DMS153 treated with DMSO at 0.1 percent for 48 hours (cell line): ENCODE measurements at regions not wholly inside any gene's neighbourhood (a gene's known extent, or its start where the extent isn't known, plus 50 kb on each side); places are given as distances from the start of the nearest gene placed in this dataset.
"Not testable (repeated sequence)": the region's sequence is repeated elsewhere in the genome, so short reads cannot be mapped to it uniquely, and the experiment has no call there.

ENCODE experiments used
- DNase-seq: peaks from one replicate; lab custom pipeline; 2025; ENCODE audit not compliant: unreplicated experiment; lab: John Stamatoyannopoulos, UW

DNA sequence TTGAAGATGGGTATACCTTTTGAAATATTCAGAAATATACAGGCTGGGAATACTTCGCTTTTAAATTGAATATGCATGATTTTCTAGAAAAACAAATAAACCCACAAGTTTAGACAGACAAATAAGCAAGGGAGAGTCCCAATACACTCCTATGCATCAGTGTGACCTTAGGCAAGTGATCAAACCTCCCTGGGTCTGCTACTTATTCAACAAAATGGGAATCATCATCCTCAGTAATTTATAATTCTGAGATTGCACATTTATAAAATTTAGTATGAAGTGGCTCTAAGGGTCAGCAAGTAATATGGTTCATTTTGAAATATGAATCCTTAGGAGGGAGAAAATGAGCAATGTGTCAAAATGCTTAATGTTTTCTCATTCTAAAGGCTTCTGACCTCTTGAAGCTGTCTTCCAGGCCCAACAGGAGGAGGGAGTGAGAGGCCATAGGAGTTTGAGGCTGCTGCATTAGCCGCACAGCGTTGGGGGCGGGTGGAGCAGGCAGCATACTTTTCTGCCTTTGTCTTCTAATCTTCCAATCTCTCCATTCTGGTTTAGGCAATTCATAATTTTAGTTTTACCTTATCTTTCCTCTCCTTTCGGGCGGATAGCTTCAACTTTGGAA is 155.1 kb downstream of the TRIB2 start:
- DNase-seq = no peak

DNA sequence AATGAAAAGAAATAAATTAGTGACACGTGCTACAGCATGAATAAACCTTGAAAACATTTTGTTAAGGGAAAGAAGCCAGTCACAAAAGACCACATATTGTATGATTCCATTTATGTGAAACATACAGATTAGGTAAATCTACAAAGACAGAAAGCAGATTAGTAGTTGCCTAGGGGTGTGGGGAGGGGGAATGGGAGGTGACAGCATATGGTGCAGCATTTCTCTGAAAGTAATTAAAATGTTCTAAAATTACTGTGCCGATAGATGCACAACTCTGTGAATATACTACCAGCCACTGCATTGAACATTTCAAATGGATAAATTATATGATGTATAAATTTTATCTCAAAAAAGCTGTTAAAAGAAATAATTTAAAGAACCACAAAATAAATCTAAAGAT is 161.0 kb downstream of the TRIB2 start:
- no peak for DNase-seq

DNA sequence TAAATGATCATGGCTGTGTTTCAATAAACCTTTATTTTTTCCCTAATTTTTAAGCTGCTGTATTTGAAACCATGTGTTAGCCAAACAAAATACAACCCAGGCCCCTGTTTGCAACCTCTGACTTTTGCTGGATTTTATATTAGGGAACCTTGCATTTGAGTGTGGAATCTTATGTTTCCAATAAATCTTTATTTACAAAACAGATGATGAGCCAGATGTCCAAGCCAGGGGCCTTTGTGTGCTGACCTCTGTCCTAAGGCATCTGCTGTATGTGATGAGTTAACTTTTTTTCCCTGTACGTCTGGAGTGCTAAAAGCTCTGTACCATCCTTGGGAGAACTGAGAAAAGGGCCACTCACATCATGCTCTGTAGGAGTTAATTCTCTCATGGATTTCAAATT is 162.9 kb downstream of the TRIB2 start:
- no peak for DNase-seq

DNA sequence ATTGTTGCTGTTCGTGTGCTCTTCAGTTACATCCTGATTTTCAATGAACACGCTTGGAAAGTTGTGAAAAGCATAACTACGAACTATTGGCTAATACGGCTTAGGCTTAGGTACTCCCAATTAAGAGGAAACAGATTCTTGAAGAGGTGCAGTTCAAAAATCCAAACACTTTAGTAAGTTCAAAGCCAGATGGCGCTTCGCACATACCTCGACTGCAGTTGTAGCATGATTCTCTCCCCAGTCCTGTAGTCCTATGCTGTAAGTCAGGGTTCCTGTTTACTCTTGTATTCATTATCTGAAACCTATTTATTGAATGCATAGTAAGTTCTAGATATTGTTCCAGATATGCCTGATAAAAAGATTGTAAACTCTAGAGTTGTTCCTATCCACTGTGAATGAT is 165.2 kb downstream of the TRIB2 start:
- DNase-seq = no peak

DNA sequence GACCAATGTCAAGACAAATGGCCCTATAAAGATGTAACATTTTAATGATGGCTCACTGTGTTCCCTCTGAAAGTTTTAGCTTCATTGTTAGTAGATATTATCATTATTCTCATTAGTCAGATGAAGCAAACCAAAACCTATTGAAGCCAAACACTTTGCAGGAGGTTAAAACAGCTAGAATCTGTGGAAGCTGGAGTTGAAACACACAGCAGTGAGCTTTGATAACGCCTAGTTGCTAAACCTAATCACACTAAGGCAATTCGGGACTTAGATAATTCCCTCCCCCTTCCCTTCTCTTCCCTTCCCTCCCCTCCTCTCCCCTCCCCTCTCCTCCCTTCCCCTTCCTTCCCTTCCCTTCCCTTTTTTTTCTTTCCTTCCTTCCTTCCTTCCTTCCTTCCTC is 165.7 kb downstream of the TRIB2 start:
- no peak for DNase-seq

GRCh38 chr2:12883906-12884305 is 167.2 kb downstream of the TRIB2 start:
- no peak for DNase-seq

DNA sequence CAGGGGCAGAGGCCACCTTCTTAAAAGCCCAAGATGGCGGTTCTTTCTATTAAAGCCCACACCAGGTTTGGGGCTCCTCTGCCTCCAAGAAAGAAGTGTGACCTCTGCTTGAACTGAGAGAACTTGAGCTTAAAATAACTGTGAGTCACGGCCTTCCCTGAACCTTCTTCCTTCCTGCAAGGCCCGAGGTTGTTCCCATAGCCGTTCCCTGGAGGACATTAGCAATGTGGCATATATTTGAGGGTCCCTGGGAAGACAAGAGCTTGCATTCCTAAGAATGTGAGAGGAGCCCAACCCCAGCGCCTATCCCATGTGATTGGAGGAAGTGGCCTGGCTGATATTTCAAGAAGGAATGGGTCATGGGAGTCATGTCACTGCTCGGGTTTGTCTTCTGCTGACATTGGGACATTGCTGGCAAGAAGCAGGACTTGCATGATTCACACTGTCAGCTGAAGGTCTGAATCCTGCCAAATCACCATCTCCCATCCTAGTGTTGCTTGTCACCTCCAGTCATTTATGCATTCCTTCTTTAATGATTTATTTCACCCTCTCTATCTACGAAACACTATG is 168.1 kb downstream of the TRIB2 start:
- DNase-seq = no peak

- no peak for DNase-seq
These were observed 173.3 kb downstream of the TRIB2 start for GRCh38 chr2:12890066-12890465.

- no peak for DNase-seq
These were observed 173.8 kb downstream of the TRIB2 start for GRCh38 chr2:12890481-12890991.

DNA sequence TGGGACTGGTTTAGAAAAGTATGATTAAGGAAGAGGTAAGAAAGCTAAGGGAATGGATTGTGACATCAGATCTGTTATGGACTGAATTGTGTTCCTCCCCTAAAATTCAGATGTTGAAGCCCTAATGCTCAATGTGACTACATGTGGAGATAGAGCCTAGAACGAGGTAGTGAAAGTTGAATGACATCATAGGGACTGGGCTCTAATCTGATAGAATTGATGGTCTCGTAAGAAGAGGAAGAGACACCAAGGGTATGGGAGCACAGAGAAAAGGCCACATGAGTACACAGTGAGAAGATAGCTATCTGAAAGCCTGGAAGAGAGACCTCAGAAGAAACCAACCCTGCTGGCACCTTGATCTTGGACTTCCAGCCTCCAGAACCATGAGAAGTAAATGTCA is 178.3 kb downstream of the TRIB2 start:
- DNase-seq = no peak

DNA sequence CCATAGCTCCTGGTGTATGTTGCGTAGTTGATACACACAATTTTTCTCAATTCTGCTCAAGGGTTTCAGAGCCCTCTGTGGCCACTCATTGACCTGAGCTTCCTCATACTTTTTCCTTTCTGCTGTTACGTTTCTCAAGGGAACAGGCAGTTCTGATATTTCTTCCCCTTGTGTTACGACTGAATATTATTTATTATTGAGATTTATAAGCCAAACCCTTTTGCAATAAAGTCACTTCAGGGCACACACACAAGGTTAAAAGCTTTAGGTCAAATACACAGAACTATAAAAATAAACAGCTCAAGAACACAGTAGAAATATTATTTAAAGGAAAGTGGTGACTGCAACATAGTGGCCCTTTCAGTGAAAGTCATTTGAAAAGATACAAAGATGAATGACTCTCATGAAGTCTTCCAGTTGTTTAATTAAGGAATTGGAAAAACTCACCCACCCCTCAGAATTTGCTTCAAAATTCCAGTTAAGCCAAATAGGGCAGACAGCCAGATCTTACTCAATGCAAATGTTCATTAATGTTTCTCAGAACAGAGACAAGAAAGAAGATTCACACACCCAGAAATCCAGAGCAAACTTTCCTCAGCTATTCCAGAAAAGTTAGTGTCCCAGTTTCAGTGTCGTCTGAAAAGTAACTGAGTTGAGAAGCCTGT is 179.7 kb downstream of the TRIB2 start:
- no peak for DNase-seq

GRCh38 chr2:12897181-12897580 is 180.4 kb downstream of the TRIB2 start:
- no peak for DNase-seq

DNA sequence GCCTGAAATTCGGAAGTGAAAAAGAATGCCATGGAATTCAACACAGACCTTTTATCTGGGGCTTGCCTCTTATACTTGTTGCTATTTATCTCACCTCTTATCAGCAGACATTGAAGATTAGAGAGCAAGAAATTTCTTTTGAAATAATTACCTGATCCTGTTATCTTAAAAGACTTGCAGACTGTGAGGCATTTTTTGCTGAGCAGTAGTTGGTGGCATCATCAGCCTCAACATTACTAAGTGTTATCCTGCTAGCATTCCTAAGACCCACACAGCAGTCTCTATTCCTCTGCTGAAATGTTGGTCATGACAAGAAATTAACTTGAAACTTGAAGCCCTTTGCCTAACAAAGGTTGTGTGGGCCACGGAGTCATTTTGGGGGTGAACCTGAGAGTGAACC is 186.5 kb downstream of the TRIB2 start:
- no peak for DNase-seq

- no peak for DNase-seq
These were observed 193.7 kb downstream of the TRIB2 start for GRCh38 chr2:12910431-12910830.

DNA sequence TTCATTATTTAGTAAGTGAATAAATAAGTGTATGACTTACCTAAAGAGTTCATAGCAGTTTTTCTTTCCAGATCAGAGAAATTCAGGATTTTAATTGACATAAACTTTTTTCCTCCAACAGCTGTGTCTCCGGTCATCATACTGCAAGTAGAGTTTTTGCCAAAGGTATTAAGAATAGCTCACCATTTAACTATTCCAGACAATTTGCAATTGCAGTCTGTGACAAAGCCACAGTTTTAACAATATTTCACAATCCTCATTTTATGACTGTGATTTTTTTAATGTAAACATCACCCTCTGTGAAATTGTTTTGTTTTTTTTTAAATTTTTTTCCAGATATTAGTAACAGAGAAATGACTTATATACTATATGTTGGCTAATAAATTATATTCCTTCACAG is 199.1 kb downstream of the TRIB2 start:
- no peak for DNase-seq

DNA sequence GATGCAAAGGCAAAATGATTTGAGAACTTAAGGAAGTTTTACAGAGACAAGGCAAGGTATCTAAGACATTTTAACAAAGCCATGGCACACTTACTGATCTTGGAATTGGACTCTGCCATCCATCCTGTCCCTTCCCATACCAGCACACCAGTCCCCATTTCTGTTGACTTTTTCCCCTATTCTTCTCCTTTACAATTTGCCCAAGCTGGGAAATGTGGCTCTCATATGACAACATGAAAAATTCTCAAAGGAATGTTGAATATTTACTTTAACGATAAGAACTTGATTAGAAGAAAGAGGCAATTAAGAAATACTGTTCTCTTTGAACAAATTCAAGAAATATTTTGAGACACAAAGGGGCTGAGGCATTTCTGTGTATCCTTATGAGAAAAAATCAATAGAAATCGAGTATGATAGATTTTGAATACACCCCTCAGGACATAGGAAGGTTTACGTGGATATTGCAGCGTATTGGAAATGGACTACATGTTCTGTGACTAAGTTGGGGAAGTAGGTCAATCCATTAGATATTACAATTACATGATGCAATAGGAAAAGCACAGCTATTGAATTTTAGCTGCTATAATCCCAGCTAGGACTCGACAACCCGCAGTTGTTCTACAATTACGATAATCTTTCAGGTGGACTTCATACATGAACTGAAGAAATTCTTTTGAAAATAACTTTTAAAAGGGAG is 201.6 kb downstream of the TRIB2 start:
- no peak for DNase-seq

- no peak for DNase-seq
These were observed 202.2 kb downstream of the TRIB2 start for GRCh38 chr2:12918835-12919445.

- DNase-seq = no peak
These were observed 204.6 kb downstream of the TRIB2 start for GRCh38 chr2:12921321-12921720.

GRCh38 chr2:12923907-12924610 is 207.3 kb downstream of the TRIB2 start:
- no peak for DNase-seq

- not testable (repeated sequence) for DNase-seq
These were observed 209.9 kb downstream of the TRIB2 start for GRCh38 chr2:12926641-12927040.
